SK-N-SH treated with all-trans-retinoic acid at 6 μM for 48 hours (cell line): ENCODE measurements at regions not wholly inside any gene's neighbourhood (a gene's known extent, or its start where the extent isn't known, plus 50 kb on each side); places are given as distances from the start of the nearest gene placed in this dataset.

Source experiments
- ARNTL ChIP-seq: fragments of 450-650 bp; formaldehyde crosslinking; IDR thresholded peaks from 2 replicates; pipeline ENCODE4 v1.5.0; 2020; ENCODE audit warnings: low read depth, mild to moderate bottlenecking, moderate library complexity, borderline replicate concordance
- BACH2 ChIP-seq: fragments of 250-450 bp; sonication (Bioruptor Pico); IDR thresholded peaks from 2 replicates; pipeline ENCODE4 v1.9.0; 2021; ENCODE audit warnings: mild to moderate bottlenecking, borderline replicate concordance
- CSDC2 ChIP-seq: fragments of 250-450 bp; sonication (Bioruptor Pico); IDR thresholded peaks from 2 replicates; pipeline ENCODE4 v1.5.0; 2020; ENCODE audit warnings: mild to moderate bottlenecking, moderate library complexity
- ISL1 ChIP-seq: fragments of 250-450 bp; sonication (Bioruptor Pico); IDR thresholded peaks from 2 replicates; pipeline ENCODE4 v2.1.2; 2022; ENCODE audit warnings: mild to moderate bottlenecking, moderate library complexity
- PPARA ChIP-seq: fragments of 250-450 bp; sonication (Bioruptor Pico); IDR thresholded peaks from 2 replicates; pipeline ENCODE4 v1.5.0; 2020; ENCODE audit warnings: mild to moderate bottlenecking, borderline replicate concordance
- TOX ChIP-seq: fragments of 250-450 bp; sonication (Bioruptor Pico); IDR thresholded peaks from 2 replicates; pipeline ENCODE4 v1.8.0; 2021; ENCODE audit warnings: mild to moderate bottlenecking, moderate library complexity, borderline replicate concordance
- ZC3H10 ChIP-seq: fragments of 250-450 bp; sonication (Bioruptor Pico); IDR thresholded peaks from 2 replicates; pipeline ENCODE4 v1.5.1; 2021; ENCODE audit warnings: mild to moderate bottlenecking, moderate library complexity
- ZNF565 ChIP-seq: fragments of 450-650 bp; formaldehyde crosslinking; conservative IDR thresholded peaks from 2 replicates; pipeline ENCODE4 v1.5.0; 2020; ENCODE audit warnings: low read depth, mild to moderate bottlenecking, moderate library complexity
- TF ChIP-seq, protein P1 (sequence below): fragments of 250-450 bp; sonication (Bioruptor Pico); IDR thresholded peaks from 2 replicates; pipeline ENCODE4 v1.5.1; 2020; ENCODE audit warnings: low read depth, mild to moderate bottlenecking, moderate library complexity
- TF ChIP-seq, protein P2 (sequence below): fragments of 250-450 bp; sonication (Bioruptor Pico); IDR thresholded peaks from 2 replicates; pipeline ENCODE4 v1.8.0; 2020; ENCODE audit warnings: mild to moderate bottlenecking, moderate library complexity, borderline replicate concordance

DNA sequence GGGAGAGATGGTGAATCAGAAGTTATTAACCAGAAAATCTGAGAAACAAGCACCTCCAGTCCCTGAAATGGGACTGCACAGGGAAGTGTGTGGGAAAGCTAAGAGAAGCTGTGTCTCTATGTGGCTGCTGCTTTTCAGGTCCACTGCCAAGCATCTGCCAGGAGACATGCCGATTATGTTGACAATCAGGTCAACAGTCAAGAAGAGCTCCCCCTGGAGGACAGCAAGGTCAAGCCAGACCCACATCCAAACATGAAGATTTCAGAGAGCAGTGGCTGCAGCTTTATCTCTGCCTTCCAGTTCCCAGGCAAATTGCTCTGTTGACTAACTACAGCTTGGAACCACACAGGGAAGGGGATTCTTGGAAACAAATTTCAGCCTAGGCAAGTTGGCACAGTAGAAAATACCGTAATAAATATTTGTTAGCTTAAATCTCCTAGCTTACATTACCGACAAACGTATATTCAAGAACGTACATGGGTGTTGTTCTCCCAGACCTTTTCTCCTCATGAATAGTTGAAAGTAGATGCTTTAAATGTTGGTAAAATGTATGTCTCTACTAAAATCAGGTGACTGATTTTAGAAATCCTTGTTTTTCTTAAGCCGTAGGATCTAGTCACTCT is 394.5 kb upstream of the RARB start:
- no peak for TF ChIP-seq ZNF565
- no peak for TF ChIP-seq CSDC2 (CRISPR knock-in tag)
- no peak for TF ChIP-seq ARNTL (CRISPR knock-in tag)
- TF ChIP-seq PPARA (CRISPR knock-in tag), result no peak
- no peak for TF ChIP-seq ZC3H10 (CRISPR knock-in tag)
- TF ChIP-seq, protein P1, sequence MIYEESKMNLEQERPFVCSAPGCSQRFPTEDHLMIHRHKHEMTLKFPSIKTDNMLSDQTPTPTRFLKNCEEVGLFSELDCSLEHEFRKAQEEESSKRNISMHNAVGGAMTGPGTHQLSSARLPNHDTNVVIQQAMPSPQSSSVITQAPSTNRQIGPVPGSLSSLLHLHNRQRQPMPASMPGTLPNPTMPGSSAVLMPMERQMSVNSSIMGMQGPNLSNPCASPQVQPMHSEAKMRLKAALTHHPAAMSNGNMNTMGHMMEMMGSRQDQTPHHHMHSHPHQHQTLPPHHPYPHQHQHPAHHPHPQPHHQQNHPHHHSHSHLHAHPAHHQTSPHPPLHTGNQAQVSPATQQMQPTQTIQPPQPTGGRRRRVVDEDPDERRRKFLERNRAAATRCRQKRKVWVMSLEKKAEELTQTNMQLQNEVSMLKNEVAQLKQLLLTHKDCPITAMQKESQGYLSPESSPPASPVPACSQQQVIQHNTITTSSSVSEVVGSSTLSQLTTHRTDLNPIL (CRISPR knock-in tag), result no peak
- no peak for TF ChIP-seq BACH2 (CRISPR knock-in tag)
- TF ChIP-seq, protein P2, sequence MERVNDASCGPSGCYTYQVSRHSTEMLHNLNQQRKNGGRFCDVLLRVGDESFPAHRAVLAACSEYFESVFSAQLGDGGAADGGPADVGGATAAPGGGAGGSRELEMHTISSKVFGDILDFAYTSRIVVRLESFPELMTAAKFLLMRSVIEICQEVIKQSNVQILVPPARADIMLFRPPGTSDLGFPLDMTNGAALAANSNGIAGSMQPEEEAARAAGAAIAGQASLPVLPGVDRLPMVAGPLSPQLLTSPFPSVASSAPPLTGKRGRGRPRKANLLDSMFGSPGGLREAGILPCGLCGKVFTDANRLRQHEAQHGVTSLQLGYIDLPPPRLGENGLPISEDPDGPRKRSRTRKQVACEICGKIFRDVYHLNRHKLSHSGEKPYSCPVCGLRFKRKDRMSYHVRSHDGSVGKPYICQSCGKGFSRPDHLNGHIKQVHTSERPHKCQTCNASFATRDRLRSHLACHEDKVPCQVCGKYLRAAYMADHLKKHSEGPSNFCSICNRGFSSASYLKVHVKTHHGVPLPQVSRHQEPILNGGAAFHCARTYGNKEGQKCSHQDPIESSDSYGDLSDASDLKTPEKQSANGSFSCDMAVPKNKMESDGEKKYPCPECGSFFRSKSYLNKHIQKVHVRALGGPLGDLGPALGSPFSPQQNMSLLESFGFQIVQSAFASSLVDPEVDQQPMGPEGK (CRISPR knock-in tag), result no peak
- no peak for TF ChIP-seq ISL1 (CRISPR knock-in tag)
- no peak for TF ChIP-seq TOX (CRISPR knock-in tag)
